Osteocyte (in vitro differentiated cells): ENCODE measurements at regions not wholly inside any gene's neighbourhood (a gene's known extent, or its start where the extent isn't known, plus 50 kb on each side); places are given as distances from the start of the nearest gene placed in this dataset.

Experiments used
- DNase-seq: peaks from one replicate; pipeline ENCODE4 v3.0.0; 2021; ENCODE audit warnings: mixed read lengths; ENCODE audit not compliant: unreplicated experiment; ENCODE audit errors: extremely low spot score
- H3K27ac Mint-ChIP-seq: one replicate; pipeline ENCODE4 v1.8.0; 2021; ENCODE audit warnings: mild to moderate bottlenecking, mixed read lengths; ENCODE audit not compliant: unreplicated experiment
- H3K27me3 Mint-ChIP-seq: one replicate; pipeline ENCODE4 v1.8.0; 2021; ENCODE audit warnings: mixed read lengths; ENCODE audit not compliant: unreplicated experiment
- H3K36me3 Mint-ChIP-seq: one replicate; pipeline ENCODE4 v1.8.0; 2021; ENCODE audit warnings: mixed read lengths; ENCODE audit not compliant: unreplicated experiment
- H3K4me1 Mint-ChIP-seq: one replicate; pipeline ENCODE4 v1.8.0; 2021; ENCODE audit warnings: mixed read lengths; ENCODE audit not compliant: unreplicated experiment
- H3K4me3 Mint-ChIP-seq: one replicate; pipeline ENCODE4 v1.8.0; 2021; ENCODE audit warnings: mild to moderate bottlenecking, moderate library complexity, mixed read lengths; ENCODE audit not compliant: unreplicated experiment
- H3K9me3 Mint-ChIP-seq: one replicate; pipeline ENCODE4 v1.8.0; 2021; ENCODE audit warnings: mixed read lengths; ENCODE audit not compliant: unreplicated experiment
- CTCF ChIP-seq: fragments of 200-600 bp; sonication (generic); IDR thresholded peaks from 2 replicates; pipeline ENCODE4 v1.5.0; 2021; ENCODE audit warnings: antibody characterized with exemption, mild to moderate bottlenecking, moderate library complexity

GRCh38 chrX:39975101-39975925 lies 122.4 kb downstream of the BCOR start:
- Mint-ChIP-seq H3K27me3 (no peaks in the 10 kb centered on the region), H3K4me1 (peaks cover 8% of the 10 kb centered on the region), H3K4me3 (no peak overlapping the region), H3K9me3 (peaks cover 6% of the 10 kb centered on the region), H3K36me3 (no peaks in the 10 kb centered on the region), H3K27ac (no peak overlapping the region)
- TF ChIP-seq CTCF = no peak
- no peak for DNase-seq

DNA sequence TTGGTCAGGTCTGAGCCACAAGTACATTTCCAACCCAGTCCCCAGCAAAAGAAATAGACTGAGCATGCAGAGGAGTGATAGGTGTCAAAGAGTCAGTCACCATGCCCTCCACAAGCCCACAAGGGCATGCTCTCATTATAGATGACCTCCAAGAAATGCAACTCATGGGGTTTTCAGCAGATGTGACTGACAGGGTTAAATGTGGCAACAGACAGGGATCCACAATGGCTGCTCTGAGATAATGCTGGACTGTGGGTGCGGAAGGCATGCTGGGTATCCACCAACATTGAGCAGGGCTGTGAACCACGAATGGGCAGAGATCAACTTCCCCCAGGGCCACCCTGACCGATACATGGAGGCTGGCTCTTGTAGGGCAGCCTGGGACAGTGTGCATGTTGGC lies 115.8 kb downstream of the BCOR start:
- Mint-ChIP-seq H3K9me3 (peaks cover 5% of the 10 kb centered on the region), H3K27ac (no peak overlapping the region), H3K4me1 (peaks cover 6% of the 10 kb centered on the region), H3K27me3 (no peaks in the 10 kb centered on the region), H3K36me3 (no peaks in the 10 kb centered on the region), H3K4me3 (no peak overlapping the region)
- no peak for TF ChIP-seq CTCF
- DNase-seq = no peak

GRCh38 chrX:39982948-39983347 lies 114.8 kb downstream of the BCOR start:
- Mint-ChIP-seq H3K27ac (no peak overlapping the region), H3K4me3 (no peak overlapping the region), H3K36me3 (no peaks in the 10 kb centered on the region), H3K27me3 (no peaks in the 10 kb centered on the region), H3K4me1 (peaks cover 6% of the 10 kb centered on the region), H3K9me3 (peaks cover 5% of the 10 kb centered on the region)
- TF ChIP-seq CTCF = no peak
- no peak for DNase-seq

GRCh38 chrX:39983715-39984114 lies 114.0 kb downstream of the BCOR start:
- no peaks in the 10 kb centered on the region for H3K27me3 Mint-ChIP-seq
- H3K4me3 Mint-ChIP-seq = no peak overlapping the region
- no peak overlapping the region for H3K27ac Mint-ChIP-seq
- no peaks in the 10 kb centered on the region for H3K36me3 Mint-ChIP-seq
- peaks cover 5% of the 10 kb centered on the region for H3K9me3 Mint-ChIP-seq
- no peak for DNase-seq
- TF ChIP-seq CTCF = no peak
- peaks cover 6% of the 10 kb centered on the region for H3K4me1 Mint-ChIP-seq

DNA sequence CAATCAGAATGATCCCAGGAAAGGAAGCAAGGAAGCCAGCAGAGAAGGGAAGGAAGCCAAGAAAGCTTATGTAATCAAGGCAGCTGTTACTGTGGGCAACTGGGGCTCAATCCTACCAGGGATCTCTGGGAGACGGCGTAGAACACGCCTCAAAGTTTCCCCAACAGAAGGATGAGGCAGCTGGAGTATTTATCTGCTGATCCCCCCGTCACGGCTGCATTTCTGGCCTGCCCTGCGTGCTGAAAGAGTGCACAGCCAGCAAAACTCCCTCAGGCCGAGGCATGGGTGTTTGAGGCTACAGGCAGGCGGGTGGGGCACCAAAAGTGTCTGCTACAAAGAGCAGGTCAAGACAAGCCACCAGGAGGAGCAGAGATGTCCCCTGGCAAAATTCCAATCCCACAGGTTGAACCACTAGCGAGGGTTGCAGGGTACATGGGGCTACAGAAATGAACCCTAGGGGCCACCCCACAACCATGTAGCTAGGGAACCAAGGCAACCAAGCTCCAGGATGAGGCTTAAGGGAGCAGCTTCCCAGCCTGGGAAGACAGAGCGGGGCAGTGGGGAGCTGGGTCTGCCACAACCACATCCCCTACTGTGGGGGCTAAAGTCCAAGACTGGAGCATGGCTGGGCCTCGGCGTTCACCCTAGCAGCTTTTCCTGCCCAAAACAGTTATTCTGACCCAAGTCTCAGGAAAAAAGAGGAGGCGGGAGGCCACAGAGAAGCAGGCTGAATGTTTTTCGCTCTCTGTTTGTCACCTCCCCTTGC lies 113.4 kb downstream of the BCOR start:
- Mint-ChIP-seq H3K4me1 (peaks cover 6% of the 10 kb centered on the region), H3K9me3 (peaks cover 5% of the 10 kb centered on the region), H3K36me3 (no peaks in the 10 kb centered on the region), H3K4me3 (no peak overlapping the region), H3K27ac (no peak overlapping the region), H3K27me3 (no peaks in the 10 kb centered on the region)
- no peak for TF ChIP-seq CTCF
- DNase-seq = no peak
